ENCODE measurements at regions not wholly inside any gene's neighbourhood (a gene's known extent, or its start where the extent isn't known, plus 50 kb on each side); places are given as distances from the start of the nearest gene placed in this dataset.
"Not testable (repeated sequence)": the region's sequence is repeated elsewhere in the genome, so short reads cannot be mapped to it uniquely, and the experiment has no call there.

DNA sequence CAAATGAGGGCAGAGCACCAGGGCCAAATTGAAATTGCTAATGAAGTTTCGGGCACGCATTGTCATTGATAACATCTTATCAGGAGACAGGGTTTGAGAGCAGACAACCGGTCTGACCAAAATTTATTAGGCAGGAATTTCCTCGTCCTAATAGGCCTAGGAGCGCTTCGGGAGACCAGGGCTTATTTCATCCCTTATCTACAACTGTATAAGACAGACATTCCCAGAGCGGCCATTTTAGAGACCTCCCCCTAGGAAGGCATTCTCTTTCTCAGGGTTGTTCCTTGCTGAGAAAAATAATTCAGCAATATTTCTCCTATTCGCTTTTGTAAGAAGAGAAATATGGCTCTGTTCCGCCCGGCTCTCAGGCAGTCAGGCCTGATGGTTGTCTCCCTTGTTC is 219.4 kb downstream of the SNRPN start:
- TF ChIP-seq ZNF263 (CRISPR knock-in tag; IDR thresholded peaks at IDR 0.05; ENCODE audit: borderline replicate concordance); SREBF2 (CRISPR knock-in tag; IDR thresholded peaks at IDR 0.05); CREB1 (IDR thresholded peaks at IDR 0.05); CREB1 (CRISPR knock-in tag; IDR thresholded peaks at IDR 0.05); RUNX1 (IDR thresholded peaks at IDR 0.05; ENCODE audit: low read depth); SPI1 (IDR thresholded peaks at IDR 0.05; ENCODE audit: borderline replicate concordance, low read depth, low read length); ZNF197 (CRISPR knock-in tag; IDR thresholded peaks at IDR 0.05; ENCODE audit: low read depth); NR3C1 (CRISPR knock-in tag; IDR thresholded peaks at IDR 0.05); ZBTB43 (CRISPR knock-in tag; IDR thresholded peaks at IDR 0.05); EZH2 (IDR thresholded peaks at IDR 0.05; ENCODE audit: borderline replicate concordance, low read depth, low read length); CHD2 (IDR thresholded peaks at IDR 0.05; ENCODE audit: low read depth, low read length): not testable (repeated sequence)
